NB4 (cell line): ENCODE measurements at regions not wholly inside any gene's neighbourhood (a gene's known extent, or its start where the extent isn't known, plus 50 kb on each side); places are given as distances from the start of the nearest gene placed in this dataset.

ENCODE experiments used
- CTCF ChIP-seq: IDR thresholded peaks from one replicate; pipeline ENCODE4 v1.5.1; 2012; ENCODE audit warnings: low read depth, low read length
- MAX ChIP-seq: IDR thresholded peaks from 2 replicates; pipeline ENCODE4 v1.6.1; 2011; ENCODE audit warnings: low read depth, low read length
- POLR2A ChIP-seq: IDR thresholded peaks from 2 replicates; pipeline ENCODE4 v1.6.1; 2011; ENCODE audit warnings: mild to moderate bottlenecking; ENCODE audit not compliant: insufficient read length; ENCODE audit errors: extremely low read depth

- TF ChIP-seq CTCF (no peak), POLR2A (no peak), MAX (no peak)
Measured at GRCh38 chr2:513981-514706, 163.1 kb downstream of the TMEM18 start.
